ENCODE measurements at regions not wholly inside any gene's neighbourhood (a gene's known extent, or its start where the extent isn't known, plus 50 kb on each side); places are given as distances from the start of the nearest gene placed in this dataset.

GRCh38 chr2:122174061-122174460 is 418.6 kb downstream of the TSN start:
- TF ChIP-seq CTCF (IDR thresholded peaks at IDR 0.05) = no peak
- no peak for TF ChIP-seq POLR2A (IDR thresholded peaks at IDR 0.05)

Data from Peyer's patch (tissue), 4 donors.